ENCODE measurements at regions not wholly inside any gene's neighbourhood (a gene's known extent, or its start where the extent isn't known, plus 50 kb on each side); places are given as distances from the start of the nearest gene placed in this dataset.

DNA sequence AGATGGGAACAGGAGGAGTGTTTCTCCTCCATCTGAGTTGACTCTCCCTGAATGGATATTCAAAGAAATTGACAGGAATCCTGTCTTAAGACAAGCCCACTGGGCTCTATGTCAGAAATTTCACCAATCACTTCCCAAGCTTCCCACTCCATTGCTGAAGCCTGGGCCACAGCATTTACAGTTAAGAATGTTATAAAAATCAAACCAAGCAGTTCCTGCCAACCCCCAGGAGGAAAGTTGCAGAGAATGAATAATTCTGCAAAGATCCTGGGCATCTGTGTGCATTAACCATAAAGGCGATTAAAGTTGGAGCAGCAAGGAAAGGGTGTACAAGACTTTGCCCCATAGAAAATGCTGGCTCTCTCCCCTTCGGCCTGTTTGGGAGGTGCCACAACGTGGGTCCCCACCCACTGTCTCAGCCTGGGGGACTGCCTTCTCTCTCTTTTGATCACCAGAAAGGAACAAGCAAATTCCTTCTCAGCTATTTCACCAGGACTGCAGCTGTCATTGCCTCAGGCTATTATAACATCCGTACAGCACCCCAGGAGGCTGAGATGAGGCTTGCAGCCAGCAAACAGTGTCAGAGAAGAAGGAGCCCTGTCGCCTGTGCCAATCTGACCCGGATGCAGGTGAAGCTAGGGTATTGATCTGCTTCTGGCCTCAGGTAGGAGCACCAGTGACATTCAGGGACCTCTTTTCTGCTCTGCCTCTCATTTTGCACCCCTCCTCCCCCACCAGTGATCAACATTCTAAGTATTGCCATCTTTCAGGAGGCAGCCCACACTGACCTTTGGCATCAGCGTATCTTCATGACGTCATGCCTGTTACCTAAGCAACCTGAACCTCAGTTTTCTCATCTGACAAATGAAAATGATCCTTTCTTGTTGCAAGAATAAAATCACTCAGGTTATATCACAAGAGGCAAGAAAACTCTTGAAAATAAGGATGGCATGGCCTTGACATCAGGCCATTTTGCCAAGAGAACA is 219.0 kb downstream of the SH3BP4 start:
- no peaks in the 10 kb centered on the region for H3K9me3 ChIP-seq
- no peaks in the 10 kb centered on the region for H3K27me3 ChIP-seq
- H3K4me1 ChIP-seq = peaks cover 0 to 7% of the 10 kb centered on the region in 2 donors
- no peak overlapping the region for H3K27ac ChIP-seq
- no peak for DNase-seq (ENCODE audit: low spot score)
- TF ChIP-seq, protein P1, sequence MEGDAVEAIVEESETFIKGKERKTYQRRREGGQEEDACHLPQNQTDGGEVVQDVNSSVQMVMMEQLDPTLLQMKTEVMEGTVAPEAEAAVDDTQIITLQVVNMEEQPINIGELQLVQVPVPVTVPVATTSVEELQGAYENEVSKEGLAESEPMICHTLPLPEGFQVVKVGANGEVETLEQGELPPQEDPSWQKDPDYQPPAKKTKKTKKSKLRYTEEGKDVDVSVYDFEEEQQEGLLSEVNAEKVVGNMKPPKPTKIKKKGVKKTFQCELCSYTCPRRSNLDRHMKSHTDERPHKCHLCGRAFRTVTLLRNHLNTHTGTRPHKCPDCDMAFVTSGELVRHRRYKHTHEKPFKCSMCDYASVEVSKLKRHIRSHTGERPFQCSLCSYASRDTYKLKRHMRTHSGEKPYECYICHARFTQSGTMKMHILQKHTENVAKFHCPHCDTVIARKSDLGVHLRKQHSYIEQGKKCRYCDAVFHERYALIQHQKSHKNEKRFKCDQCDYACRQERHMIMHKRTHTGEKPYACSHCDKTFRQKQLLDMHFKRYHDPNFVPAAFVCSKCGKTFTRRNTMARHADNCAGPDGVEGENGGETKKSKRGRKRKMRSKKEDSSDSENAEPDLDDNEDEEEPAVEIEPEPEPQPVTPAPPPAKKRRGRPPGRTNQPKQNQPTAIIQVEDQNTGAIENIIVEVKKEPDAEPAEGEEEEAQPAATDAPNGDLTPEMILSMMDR (IDR thresholded peaks at IDR 0.05) = no peak
- no peak overlapping the region for H3K4me3 ChIP-seq
- no peaks in the 10 kb centered on the region for H3K36me3 ChIP-seq

DNA sequence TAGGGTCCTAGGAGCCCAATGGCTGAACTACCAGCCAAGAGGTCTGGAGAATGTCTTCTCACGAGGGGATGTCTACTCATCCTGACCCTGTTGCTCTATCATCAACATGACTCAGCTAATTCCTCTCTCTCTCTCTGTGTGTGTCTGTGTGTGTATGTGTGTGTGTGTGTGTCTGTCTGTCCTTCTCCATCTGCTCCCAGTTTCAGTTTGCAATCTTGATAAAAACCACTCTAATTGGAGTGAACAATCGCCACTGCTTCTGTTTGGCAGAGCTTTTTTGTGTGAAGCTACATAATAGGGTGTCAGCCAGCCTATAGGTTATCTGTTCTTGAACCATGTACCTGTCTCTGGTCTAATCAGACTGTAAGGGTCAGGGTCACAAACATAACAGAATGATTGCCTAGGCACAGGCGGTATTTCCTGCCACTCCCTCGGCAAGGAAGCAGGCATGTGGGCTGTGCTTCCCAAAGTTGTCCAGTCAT is 219.8 kb downstream of the SH3BP4 start:
- TF ChIP-seq, protein P1 (IDR thresholded peaks at IDR 0.05) = no peak
- Histone ChIP-seq H3K4me3 (no peak overlapping the region), H3K9me3 (no peaks in the 10 kb centered on the region), H3K4me1 (peaks cover 0 to 7% of the 10 kb centered on the region in 2 donors), H3K27me3 (no peaks in the 10 kb centered on the region), H3K27ac (no peak overlapping the region), H3K36me3 (no peaks in the 10 kb centered on the region)
- no peak for DNase-seq (ENCODE audit: low spot score)

DNA sequence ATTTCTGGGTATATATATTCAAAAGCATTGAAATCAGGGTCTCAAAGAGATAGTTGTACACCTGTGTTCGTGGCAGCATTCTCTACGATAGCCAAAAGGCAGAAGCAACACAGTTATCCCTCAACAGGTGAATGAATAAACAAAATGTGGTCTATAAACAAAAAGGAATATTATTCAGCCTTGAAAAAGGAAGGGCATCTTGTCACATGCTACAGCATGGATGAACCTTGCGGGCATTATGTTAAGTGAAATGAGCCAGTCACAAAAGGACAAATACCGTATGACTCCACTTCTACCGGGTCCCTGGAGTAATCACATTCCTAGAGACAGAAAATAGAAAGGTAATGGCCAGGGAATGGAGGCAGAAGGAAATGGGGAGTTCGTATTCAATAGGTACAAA is 228.8 kb downstream of the SH3BP4 start:
- H3K4me3 ChIP-seq = no peak overlapping the region
- H3K36me3 ChIP-seq = no peaks in the 10 kb centered on the region
- H3K27me3 ChIP-seq = no peaks in the 10 kb centered on the region
- no peaks in the 10 kb centered on the region for H3K9me3 ChIP-seq
- no peak overlapping the region for H3K27ac ChIP-seq
- TF ChIP-seq, protein P1 (IDR thresholded peaks at IDR 0.05) = no peak
- H3K4me1 ChIP-seq = no peaks in the 10 kb centered on the region
- no peak for DNase-seq (ENCODE audit: low spot score)

DNA sequence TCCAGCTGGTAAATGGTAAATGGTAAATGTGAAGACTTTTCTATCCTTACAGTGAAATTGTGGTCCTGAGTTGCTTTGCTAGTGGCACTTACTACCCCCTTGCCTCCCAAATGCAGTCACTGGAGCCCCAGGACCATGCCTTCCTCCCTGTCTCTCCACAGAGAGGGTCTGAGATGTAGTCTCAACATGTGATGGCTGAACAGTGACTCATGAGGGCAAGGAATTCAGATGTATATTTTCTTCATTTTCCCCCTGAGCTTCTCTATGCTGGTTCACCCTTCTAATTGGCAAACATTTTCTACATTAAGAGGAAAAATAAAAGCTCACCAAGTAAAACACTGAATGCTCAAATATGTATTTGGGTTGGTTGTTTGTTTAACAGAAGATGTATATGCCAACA is 232.0 kb downstream of the SH3BP4 start:
- Histone ChIP-seq H3K27ac (no peak overlapping the region), H3K27me3 (no peaks in the 10 kb centered on the region), H3K36me3 (no peaks in the 10 kb centered on the region), H3K4me1 (no peaks in the 10 kb centered on the region), H3K9me3 (no peaks in the 10 kb centered on the region), H3K4me3 (no peak overlapping the region)
- TF ChIP-seq, protein P1 (IDR thresholded peaks at IDR 0.05) = no peak
- no peak for DNase-seq (ENCODE audit: low spot score)

DNA sequence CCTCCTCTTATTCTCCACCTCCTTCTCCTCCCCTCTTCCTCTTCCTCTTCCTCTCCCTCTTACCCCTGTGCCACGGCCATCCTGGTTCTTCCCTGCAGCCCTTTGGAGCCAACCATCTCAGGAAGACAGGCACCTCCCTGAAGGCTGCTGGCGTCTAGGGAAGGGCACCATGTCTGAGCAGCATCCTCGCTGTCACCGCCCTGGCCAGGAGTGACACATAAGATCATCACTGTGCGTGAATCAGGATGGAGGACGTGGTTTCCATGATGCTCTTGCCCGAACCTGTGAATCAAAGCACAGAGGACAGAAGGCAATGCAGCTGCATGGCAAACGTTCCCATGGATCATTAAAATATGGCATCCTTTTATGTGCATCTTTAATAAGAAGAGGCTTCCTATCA is 236.0 kb downstream of the SH3BP4 start:
- Histone ChIP-seq H3K36me3 (no peaks in the 10 kb centered on the region), H3K4me3 (no peak overlapping the region), H3K4me1 (no peaks in the 10 kb centered on the region), H3K27ac (no peak overlapping the region), H3K27me3 (no peaks in the 10 kb centered on the region), H3K9me3 (no peaks in the 10 kb centered on the region)
- no peak for DNase-seq (ENCODE audit: low spot score)
- TF ChIP-seq, protein P1 (IDR thresholded peaks at IDR 0.05) = no peak

All from right atrium auricular region (tissue), 2 donors.